Hepatocyte (in vitro differentiated cells): ENCODE measurements at regions not wholly inside any gene's neighbourhood (a gene's known extent, or its start where the extent isn't known, plus 50 kb on each side); places are given as distances from the start of the nearest gene placed in this dataset.
"Not testable (repeated sequence)": the region's sequence is repeated elsewhere in the genome, so short reads cannot be mapped to it uniquely, and the experiment has no call there.

ENCODE experiments used
- DNase-seq: peaks from one replicate; pipeline ENCODE4 v3.0.0-alpha.2; 2016; ENCODE audit warnings: low spot score
- H2AFZ ChIP-seq: fragments of 200-600 bp; sonication (generic); 2 replicates; pipeline ENCODE4 v1.6.0; 2016; ENCODE audit warnings: antibody characterized with exemption, mild to moderate bottlenecking
- H3K27ac ChIP-seq: fragments of 200-600 bp; sonication (generic); 2 replicates; pipeline ENCODE4 v1.5.1; 2016; ENCODE audit warnings: mild to moderate bottlenecking
- H3K27me3 ChIP-seq: fragments of 200-600 bp; sonication (generic); 2 replicates; pipeline ENCODE4 v1.6.1; 2016
- H3K36me3 ChIP-seq: fragments of 200-600 bp; sonication (generic); replicated peaks from 2 replicates; pipeline ENCODE4 v1.5.1; 2016; ENCODE audit warnings: low read depth; ENCODE audit not compliant: insufficient read depth
- H3K4me1 ChIP-seq: fragments of 200-600 bp; sonication (generic); 2 replicates; pipeline ENCODE4 v1.5.1; 2016; ENCODE audit warnings: mild to moderate bottlenecking, moderate library complexity; ENCODE audit not compliant: insufficient read depth
- H3K4me2 ChIP-seq: fragments of 200-600 bp; sonication (generic); 2 replicates; pipeline ENCODE4 v1.6.0; 2016
- H3K4me3 ChIP-seq: fragments of 200-600 bp; sonication (generic); 2 replicates; pipeline ENCODE4 v1.5.1; 2016; ENCODE audit warnings: mild to moderate bottlenecking
- H3K79me2 ChIP-seq: fragments of 200-600 bp; sonication (generic); 2 replicates; pipeline ENCODE4 v1.6.0; 2017; ENCODE audit warnings: mild to moderate bottlenecking
- H3K9me2 ChIP-seq: fragments of 200-600 bp; sonication (generic); replicated peaks from 2 replicates; pipeline ENCODE4 v1.6.0; 2017; ENCODE audit warnings: mild to moderate bottlenecking; ENCODE audit not compliant: insufficient read depth
- H3K9me3 ChIP-seq: fragments of 200-600 bp; sonication (generic); 2 replicates; pipeline ENCODE4 v1.5.1; 2016; ENCODE audit warnings: low read depth, mild to moderate bottlenecking
- H4K20me1 ChIP-seq: fragments of 200-600 bp; sonication (generic); 2 replicates; pipeline ENCODE4 v1.6.0; 2016; ENCODE audit warnings: mild to moderate bottlenecking; ENCODE audit not compliant: insufficient read depth, poor library complexity, severe bottlenecking
- CTCF ChIP-seq: fragments of 200-600 bp; sonication (generic); IDR thresholded peaks from 2 replicates; pipeline ENCODE4 v1.5.1; 2016; ENCODE audit warnings: antibody characterized with exemption, mild to moderate bottlenecking; ENCODE audit not compliant: poor library complexity
- EZH2 ChIP-seq: fragments of 200-600 bp; sonication (generic); IDR thresholded peaks from 2 replicates; pipeline ENCODE4 v1.6.1; 2016; ENCODE audit warnings: antibody characterized with exemption, mild to moderate bottlenecking, borderline replicate concordance
- EZH2phosphoT487 ChIP-seq: fragments of 200-600 bp; sonication (generic); IDR thresholded peaks from one replicate; pipeline ENCODE4 v1.6.1; 2018; ENCODE audit warnings: antibody characterized with exemption, mild to moderate bottlenecking, low read depth, moderate library complexity; ENCODE audit not compliant: unreplicated experiment, severe bottlenecking
- WGBS: methylation state at CpG from one replicate; pipeline ENCODE4 v1.1.6; 2016; ENCODE audit warnings: low lambda C conversion rate; ENCODE audit errors: missing lambda C conversion rate; 5-methylcytosine and 5-hydroxymethylcytosine counted together

- no peak overlapping the region for H3K4me3 ChIP-seq
- no peaks in the 10 kb centered on the region for H3K4me1 ChIP-seq
- WGBS = 91% methylated on average over 1 of the region's 1 CpG
- no peak overlapping the region for H3K4me2 ChIP-seq
- no peaks in the 10 kb centered on the region for H3K79me2 ChIP-seq
- H3K9me2 ChIP-seq = no peaks in the 10 kb centered on the region
- H3K36me3 ChIP-seq = no peaks in the 10 kb centered on the region
- no peaks in the 10 kb centered on the region for H4K20me1 ChIP-seq
- TF ChIP-seq EZH2 = no peak
- no peak for TF ChIP-seq CTCF
- no peak for TF ChIP-seq EZH2phosphoT487
- no peak for DNase-seq
- no peak overlapping the region for H3K27ac ChIP-seq
- no peak overlapping the region for H2AFZ ChIP-seq
- no peaks in the 10 kb centered on the region for H3K9me3 ChIP-seq
- H3K27me3 ChIP-seq = no peaks in the 10 kb centered on the region
These were observed 291.0 kb upstream of the CNTN3 start for GRCh38 chr3:74905478-74905877.

- H3K27me3 ChIP-seq = no peaks in the 10 kb centered on the region
- H3K4me2 ChIP-seq = no peak overlapping the region
- no peaks in the 10 kb centered on the region for H3K9me3 ChIP-seq
- DNase-seq = no peak
- H2AFZ ChIP-seq = no peak overlapping the region
- 75% methylated on average over 2 of the region's 2 CpGs for WGBS
- no peak overlapping the region for H3K27ac ChIP-seq
- H3K4me1 ChIP-seq = no peaks in the 10 kb centered on the region
- no peak for TF ChIP-seq CTCF
- no peak for TF ChIP-seq EZH2
- no peak for TF ChIP-seq EZH2phosphoT487
- no peaks in the 10 kb centered on the region for H3K9me2 ChIP-seq
- no peaks in the 10 kb centered on the region for H3K79me2 ChIP-seq
- no peaks in the 10 kb centered on the region for H4K20me1 ChIP-seq
- no peak overlapping the region for H3K4me3 ChIP-seq
- H3K36me3 ChIP-seq = no peaks in the 10 kb centered on the region
These were observed 290.2 kb upstream of the CNTN3 start for GRCh38 chr3:74904646-74905045.

GRCh38 chr3:74899796-74900516 lies 285.5 kb upstream of the CNTN3 start:
- 99% methylated on average over 32 of the region's 45 CpGs for WGBS
- not testable (repeated sequence) for H3K79me2 ChIP-seq

GRCh38 chr3:74897006-74897405 lies 282.5 kb upstream of the CNTN3 start:
- Histone ChIP-seq H3K4me3 (no peak overlapping the region), H3K27me3 (no peaks in the 10 kb centered on the region), H3K36me3 (no peaks in the 10 kb centered on the region), H2AFZ (no peak overlapping the region), H3K79me2 (no peaks in the 10 kb centered on the region), H3K4me2 (no peak overlapping the region), H4K20me1 (no peaks in the 10 kb centered on the region), H3K4me1 (no peaks in the 10 kb centered on the region), H3K9me3 (no peaks in the 10 kb centered on the region), H3K27ac (no peak overlapping the region), H3K9me2 (no peaks in the 10 kb centered on the region)
- 57% methylated on average over 2 of the region's 2 CpGs for WGBS
- TF ChIP-seq CTCF (peak; percentile 33), EZH2phosphoT487 (no peak), EZH2 (no peak)
- no peak for DNase-seq

More at GRCh38 chr3:74899796-74900516, 285.5 kb upstream of the CNTN3 start:
- not testable (repeated sequence) for H3K4me1 ChIP-seq, H3K4me3 ChIP-seq, H3K36me3 ChIP-seq, H4K20me1 ChIP-seq, DNase-seq, H3K27ac ChIP-seq, H3K4me2 ChIP-seq, H3K9me2 ChIP-seq, H3K9me3 ChIP-seq, H3K27me3 ChIP-seq, H2AFZ ChIP-seq
